HepG2 (cell line): ENCODE measurements at regions not wholly inside any gene's neighbourhood (a gene's known extent, or its start where the extent isn't known, plus 50 kb on each side); places are given as distances from the start of the nearest gene placed in this dataset.

Experiments
- FOXP1 ChIP-seq, 2 experiments: fragments of 450-650 bp in 1 of 2; IDR thresholded peaks; 2 replicates each; pipeline ENCODE4 v1.6.1; 2017 to 2018; ENCODE audit warnings: antibody characterized with exemption in 1 of 2
- PHF21A ChIP-seq: sonication (generic); formaldehyde crosslinking; IDR thresholded peaks from 2 replicates; pipeline ENCODE4 v1.5.0; 2020; ENCODE audit warnings: mild to moderate bottlenecking, missing genetic modification reagents
- POLR2AphosphoS5 ChIP-seq: IDR thresholded peaks from 2 replicates; pipeline ENCODE4 v1.6.1; 2012; ENCODE audit warnings: low read depth, low read length
- SMC3 ChIP-seq: IDR thresholded peaks from 2 replicates; pipeline ENCODE4 v1.6.1; 2011; ENCODE audit warnings: low read length, improper control_type of control experiment
- STAT5B ChIP-seq: sonication (generic); formaldehyde crosslinking; IDR thresholded peaks from 2 replicates; pipeline ENCODE4 v1.4.0; 2020; ENCODE audit warnings: missing genetic modification reagents
- ZNF337 ChIP-seq: sonication (generic); formaldehyde crosslinking; IDR thresholded peaks from 2 replicates; pipeline ENCODE4 v1.5.1; 2020; ENCODE audit warnings: missing genetic modification reagents, low read depth, mild to moderate bottlenecking, borderline replicate concordance
- TF ChIP-seq, protein P1 (sequence below): IDR thresholded peaks from 2 replicates; pipeline ENCODE4 v1.6.1; 2016; ENCODE audit warnings: missing biosample characterization, missing genetic modification reagents, low read depth
- TF ChIP-seq, protein P2 (sequence below): sonication (generic); formaldehyde crosslinking; conservative IDR thresholded peaks from 2 replicates; pipeline ENCODE4 v1.4.0; 2020; ENCODE audit warnings: missing genetic modification reagents
- TF ChIP-seq, protein P3 (sequence below): IDR thresholded peaks from 2 replicates; pipeline ENCODE4 v1.6.1; 2018; ENCODE audit warnings: missing genetic modification reagents, mild to moderate bottlenecking, missing compliant biosample characterization

DNA sequence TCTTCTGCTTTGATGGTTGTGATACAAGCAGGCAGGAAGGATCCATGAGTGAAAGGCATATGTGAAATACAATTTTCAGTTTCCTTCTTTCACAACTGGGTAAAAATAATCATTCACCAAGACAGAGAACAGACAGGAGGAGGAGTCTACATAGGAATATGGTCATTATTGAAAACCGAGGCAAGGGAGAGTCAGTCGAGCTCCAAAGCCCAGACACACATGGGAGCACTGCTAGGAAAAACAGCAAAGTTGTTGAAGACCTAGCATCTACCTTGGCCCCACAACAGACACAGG is 260.6 kb downstream of the ERMARD start (continued):
- TF ChIP-seq, protein P1, sequence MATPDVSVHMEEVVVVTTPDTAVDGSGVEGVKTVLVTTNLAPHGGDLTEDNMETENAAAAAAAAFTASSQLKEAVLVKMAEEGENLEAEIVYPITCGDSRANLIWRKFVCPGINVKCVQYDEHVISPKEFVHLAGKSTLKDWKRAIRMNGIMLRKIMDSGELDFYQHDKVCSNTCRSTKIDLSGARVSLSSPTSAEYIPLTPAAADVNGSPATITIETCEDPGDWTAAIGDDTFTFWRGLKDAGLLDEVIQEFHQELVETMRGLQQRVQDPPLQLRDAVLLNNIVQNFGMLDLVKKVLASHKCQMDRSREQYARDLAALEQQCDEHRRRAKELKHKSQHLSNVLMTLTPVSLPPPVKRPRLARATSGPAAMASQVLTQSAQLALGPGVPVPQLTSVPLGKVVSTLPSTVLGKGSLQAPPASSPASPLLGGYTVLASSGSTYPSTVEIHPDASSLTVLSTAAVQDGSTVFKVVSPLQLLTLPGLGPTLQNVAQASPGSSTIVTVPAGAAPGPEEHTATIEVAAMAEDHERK: no peak
- no peak for TF ChIP-seq SMC3
- TF ChIP-seq, protein P2, sequence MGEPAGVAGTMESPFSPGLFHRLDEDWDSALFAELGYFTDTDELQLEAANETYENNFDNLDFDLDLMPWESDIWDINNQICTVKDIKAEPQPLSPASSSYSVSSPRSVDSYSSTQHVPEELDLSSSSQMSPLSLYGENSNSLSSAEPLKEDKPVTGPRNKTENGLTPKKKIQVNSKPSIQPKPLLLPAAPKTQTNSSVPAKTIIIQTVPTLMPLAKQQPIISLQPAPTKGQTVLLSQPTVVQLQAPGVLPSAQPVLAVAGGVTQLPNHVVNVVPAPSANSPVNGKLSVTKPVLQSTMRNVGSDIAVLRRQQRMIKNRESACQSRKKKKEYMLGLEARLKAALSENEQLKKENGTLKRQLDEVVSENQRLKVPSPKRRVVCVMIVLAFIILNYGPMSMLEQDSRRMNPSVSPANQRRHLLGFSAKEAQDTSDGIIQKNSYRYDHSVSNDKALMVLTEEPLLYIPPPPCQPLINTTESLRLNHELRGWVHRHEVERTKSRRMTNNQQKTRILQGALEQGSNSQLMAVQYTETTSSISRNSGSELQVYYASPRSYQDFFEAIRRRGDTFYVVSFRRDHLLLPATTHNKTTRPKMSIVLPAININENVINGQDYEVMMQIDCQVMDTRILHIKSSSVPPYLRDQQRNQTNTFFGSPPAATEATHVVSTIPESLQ (CRISPR knock-in tag): no peak
- no peak for TF ChIP-seq STAT5B (CRISPR knock-in tag)
- TF ChIP-seq FOXP1 (IDR thresholded peaks at IDR 0.05): no peak
- no peak for TF ChIP-seq FOXP1 (CRISPR knock-in tag; IDR thresholded peaks at IDR 0.05)
- TF ChIP-seq POLR2AphosphoS5: no peak
- TF ChIP-seq ZNF337 (CRISPR knock-in tag): no peak
- no peak for TF ChIP-seq PHF21A (CRISPR knock-in tag)
- TF ChIP-seq, protein P3, sequence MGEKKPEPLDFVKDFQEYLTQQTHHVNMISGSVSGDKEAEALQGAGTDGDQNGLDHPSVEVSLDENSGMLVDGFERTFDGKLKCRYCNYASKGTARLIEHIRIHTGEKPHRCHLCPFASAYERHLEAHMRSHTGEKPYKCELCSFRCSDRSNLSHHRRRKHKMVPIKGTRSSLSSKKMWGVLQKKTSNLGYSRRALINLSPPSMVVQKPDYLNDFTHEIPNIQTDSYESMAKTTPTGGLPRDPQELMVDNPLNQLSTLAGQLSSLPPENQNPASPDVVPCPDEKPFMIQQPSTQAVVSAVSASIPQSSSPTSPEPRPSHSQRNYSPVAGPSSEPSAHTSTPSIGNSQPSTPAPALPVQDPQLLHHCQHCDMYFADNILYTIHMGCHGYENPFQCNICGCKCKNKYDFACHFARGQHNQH: no peak
